ENCODE measurements at regions not wholly inside any gene's neighbourhood (a gene's known extent, or its start where the extent isn't known, plus 50 kb on each side); places are given as distances from the start of the nearest gene placed in this dataset.

GRCh38 chr5:60343102-60343501 is 356.9 kb downstream of the DEPDC1B start:
- H3K18ac ChIP-seq (ENCODE audit: low read depth in 1 of 2, low read length in 2 of 2), result no peak overlapping the region
- WGBS, result 98% methylated on average over 3 of the region's 4 CpGs
- no peak overlapping the region for H2BK5ac ChIP-seq (ENCODE audit: low read depth, low read length, poor library complexity, severe bottlenecking)
- H2BK120ac ChIP-seq (ENCODE audit: low read depth, low read length), result no peak overlapping the region
- H3K23ac ChIP-seq (ENCODE audit: low read length in 2 of 2), result no peak overlapping the region
- no peak for DNase-seq
- H3K27ac ChIP-seq (ENCODE audit: low read length, poor library complexity, severe bottlenecking), result no peak overlapping the region
- no peak overlapping the region for H2BK12ac ChIP-seq (ENCODE audit: low read length in 2 of 2)
- H2AFZ ChIP-seq (ENCODE audit: low read depth, low read length), result no peak overlapping the region
- no peaks in the 10 kb centered on the region for H3K27me3 ChIP-seq (ENCODE audit: control insufficient read depth in 1 of 2, insufficient read depth in 1 of 2, low read length in 2 of 2)
- H3K79me1 ChIP-seq (replicated peaks; ENCODE audit: low read length, poor library complexity, severe bottlenecking), result no peaks in the 10 kb centered on the region
- H2BK15ac ChIP-seq (ENCODE audit: low read depth, poor library complexity, severe bottlenecking), result no peak overlapping the region
- H3K14ac ChIP-seq (ENCODE audit: low read length in 2 of 2), result no peak overlapping the region
- no peak overlapping the region for H4K91ac ChIP-seq (ENCODE audit: low read length)
- no peaks in the 10 kb centered on the region for H3K36me3 ChIP-seq (ENCODE audit: control insufficient read depth in 1 of 2, insufficient read depth in 2 of 2, low read depth in 1 of 2, low read length in 2 of 2)
- H3K4me2 ChIP-seq (ENCODE audit: low read length, poor library complexity, severe bottlenecking), result no peak overlapping the region
- no peak overlapping the region for H3K4me3 ChIP-seq (ENCODE audit: insufficient read depth in 1 of 2, low read depth in 1 of 2, low read length in 2 of 2)
- no peaks in the 10 kb centered on the region for H3K9me3 ChIP-seq (ENCODE audit: control insufficient read depth, low read length)
- no peak overlapping the region for H2AK5ac ChIP-seq (ENCODE audit: low read length, severe bottlenecking)
- no peaks in the 10 kb centered on the region for H3K4me1 ChIP-seq (ENCODE audit: control insufficient read depth, insufficient read depth, low read depth, low read length)
- no peak overlapping the region for H3K9ac ChIP-seq (ENCODE audit: low read length)
- H4K8ac ChIP-seq (ENCODE audit: low read length), result no peak overlapping the region
- no peak overlapping the region for H3K4ac ChIP-seq (ENCODE audit: low read depth in 1 of 2, low read length in 2 of 2)

GRCh38 chr5:60340965-60341471 is 358.9 kb downstream of the DEPDC1B start:
- no peak overlapping the region for H3K9ac ChIP-seq (ENCODE audit: low read length)
- H4K8ac ChIP-seq (ENCODE audit: low read length), result no peak overlapping the region
- H2AFZ ChIP-seq (ENCODE audit: low read depth, low read length), result no peak overlapping the region
- DNase-seq, result no peak
- no peak overlapping the region for H4K91ac ChIP-seq (ENCODE audit: low read length)
- no peak overlapping the region for H2AK5ac ChIP-seq (ENCODE audit: low read length, severe bottlenecking)
- no peaks in the 10 kb centered on the region for H3K4me1 ChIP-seq (ENCODE audit: control insufficient read depth, insufficient read depth, low read depth, low read length)
- 100% methylated on average over 1 of the region's 2 CpGs for WGBS
- H3K79me1 ChIP-seq (replicated peaks; ENCODE audit: low read length, poor library complexity, severe bottlenecking), result no peaks in the 10 kb centered on the region
- H3K4ac ChIP-seq (ENCODE audit: low read depth in 1 of 2, low read length in 2 of 2), result no peak overlapping the region
- H2BK5ac ChIP-seq (ENCODE audit: low read depth, low read length, poor library complexity, severe bottlenecking), result no peak overlapping the region
- H3K4me2 ChIP-seq (ENCODE audit: low read length, poor library complexity, severe bottlenecking), result no peak overlapping the region
- no peak overlapping the region for H2BK15ac ChIP-seq (ENCODE audit: low read depth, poor library complexity, severe bottlenecking)
- no peak overlapping the region for H2BK12ac ChIP-seq (ENCODE audit: low read length in 2 of 2)
- no peak overlapping the region for H3K23ac ChIP-seq (ENCODE audit: low read length in 2 of 2)
- H3K9me3 ChIP-seq (ENCODE audit: control insufficient read depth, low read length), result no peaks in the 10 kb centered on the region
- no peaks in the 10 kb centered on the region for H3K36me3 ChIP-seq (ENCODE audit: control insufficient read depth in 1 of 2, insufficient read depth in 2 of 2, low read depth in 1 of 2, low read length in 2 of 2)
- H3K27ac ChIP-seq (ENCODE audit: low read length, poor library complexity, severe bottlenecking), result no peak overlapping the region
- H3K27me3 ChIP-seq (ENCODE audit: control insufficient read depth in 1 of 2, insufficient read depth in 1 of 2, low read length in 2 of 2), result no peaks in the 10 kb centered on the region
- no peak overlapping the region for H3K18ac ChIP-seq (ENCODE audit: low read depth in 1 of 2, low read length in 2 of 2)
- H3K14ac ChIP-seq (ENCODE audit: low read length in 2 of 2), result no peak overlapping the region
- H3K4me3 ChIP-seq (ENCODE audit: insufficient read depth in 1 of 2, low read depth in 1 of 2, low read length in 2 of 2), result no peak overlapping the region
- H2BK120ac ChIP-seq (ENCODE audit: low read depth, low read length), result no peak overlapping the region

GRCh38 chr5:60340326-60340725 is 359.6 kb downstream of the DEPDC1B start:
- no CpG with 5 or more reads among the region's 1 CpG for whole genome bisulfite sequencing
- no peak overlapping the region for H3K14ac ChIP-seq (ENCODE audit: low read length in 2 of 2)
- no peak overlapping the region for H2BK5ac ChIP-seq (ENCODE audit: low read depth, low read length, poor library complexity, severe bottlenecking)
- H3K4me2 ChIP-seq (ENCODE audit: low read length, poor library complexity, severe bottlenecking), result no peak overlapping the region
- H3K27me3 ChIP-seq (ENCODE audit: control insufficient read depth in 1 of 2, insufficient read depth in 1 of 2, low read length in 2 of 2), result no peaks in the 10 kb centered on the region
- H3K36me3 ChIP-seq (ENCODE audit: control insufficient read depth in 1 of 2, insufficient read depth in 2 of 2, low read depth in 1 of 2, low read length in 2 of 2), result no peaks in the 10 kb centered on the region
- no peak overlapping the region for H4K91ac ChIP-seq (ENCODE audit: low read length)
- no peak overlapping the region for H2BK120ac ChIP-seq (ENCODE audit: low read depth, low read length)
- no peak overlapping the region for H2BK15ac ChIP-seq (ENCODE audit: low read depth, poor library complexity, severe bottlenecking)
- no peak overlapping the region for H4K8ac ChIP-seq (ENCODE audit: low read length)
- no peaks in the 10 kb centered on the region for H3K4me1 ChIP-seq (ENCODE audit: control insufficient read depth, insufficient read depth, low read depth, low read length)
- no peak for DNase-seq
- H3K27ac ChIP-seq (ENCODE audit: low read length, poor library complexity, severe bottlenecking), result no peak overlapping the region
- no peak overlapping the region for H3K4ac ChIP-seq (ENCODE audit: low read depth in 1 of 2, low read length in 2 of 2)
- no peak overlapping the region for H3K18ac ChIP-seq (ENCODE audit: low read depth in 1 of 2, low read length in 2 of 2)
- H3K4me3 ChIP-seq (ENCODE audit: insufficient read depth in 1 of 2, low read depth in 1 of 2, low read length in 2 of 2), result peak overlapping the region in 1 of 2 experiments; percentile 8
- no peak overlapping the region for H2AFZ ChIP-seq (ENCODE audit: low read depth, low read length)
- peak overlapping the region; percentile 58 for H3K9ac ChIP-seq (ENCODE audit: low read length)
- H3K9me3 ChIP-seq (ENCODE audit: control insufficient read depth, low read length), result no peaks in the 10 kb centered on the region
- H2BK12ac ChIP-seq (ENCODE audit: low read length in 2 of 2), result no peak overlapping the region
- H3K23ac ChIP-seq (ENCODE audit: low read length in 2 of 2), result no peak overlapping the region
- no peak overlapping the region for H2AK5ac ChIP-seq (ENCODE audit: low read length, severe bottlenecking)
- H3K79me1 ChIP-seq (replicated peaks; ENCODE audit: low read length, poor library complexity, severe bottlenecking), result no peaks in the 10 kb centered on the region

- Histone ChIP-seq H3K4me3 (ENCODE audit: insufficient read depth in 1 of 2, low read depth in 1 of 2, low read length in 2 of 2) (peak overlapping the region in 1 of 2 experiments; percentile 8), H3K9me3 (ENCODE audit: control insufficient read depth, low read length) (no peaks in the 10 kb centered on the region), H3K4me1 (ENCODE audit: control insufficient read depth, insufficient read depth, low read depth, low read length) (no peaks in the 10 kb centered on the region), H3K79me1 (replicated peaks; ENCODE audit: low read length, poor library complexity, severe bottlenecking) (no peaks in the 10 kb centered on the region), H3K14ac (ENCODE audit: low read length in 2 of 2) (no peak overlapping the region), H3K9ac (ENCODE audit: low read length) (peak overlapping the region; percentile 58), H3K4ac (ENCODE audit: low read depth in 1 of 2, low read length in 2 of 2) (no peak overlapping the region), H2AFZ (ENCODE audit: low read depth, low read length) (no peak overlapping the region), H2BK15ac (ENCODE audit: low read depth, poor library complexity, severe bottlenecking) (no peak overlapping the region), H4K8ac (ENCODE audit: low read length) (peak overlapping the region; percentile 19), H2BK5ac (ENCODE audit: low read depth, low read length, poor library complexity, severe bottlenecking) (no peak overlapping the region), H2BK120ac (ENCODE audit: low read depth, low read length) (no peak overlapping the region), H3K27me3 (ENCODE audit: control insufficient read depth in 1 of 2, insufficient read depth in 1 of 2, low read length in 2 of 2) (no peaks in the 10 kb centered on the region), H3K23ac (ENCODE audit: low read length in 2 of 2) (no peak overlapping the region), H2AK5ac (ENCODE audit: low read length, severe bottlenecking) (no peak overlapping the region), H3K18ac (ENCODE audit: low read depth in 1 of 2, low read length in 2 of 2) (no peak overlapping the region), H4K91ac (ENCODE audit: low read length) (no peak overlapping the region), H2BK12ac (ENCODE audit: low read length in 2 of 2) (no peak overlapping the region), H3K4me2 (ENCODE audit: low read length, poor library complexity, severe bottlenecking) (no peak overlapping the region), H3K27ac (ENCODE audit: low read length, poor library complexity, severe bottlenecking) (no peak overlapping the region), H3K36me3 (ENCODE audit: control insufficient read depth in 1 of 2, insufficient read depth in 2 of 2, low read depth in 1 of 2, low read length in 2 of 2) (no peaks in the 10 kb centered on the region)
- WGBS, result 97% methylated on average over 11 of the region's 12 CpGs
- DNase-seq, result no peak
These were observed 360.2 kb downstream of the DEPDC1B start for GRCh38 chr5:60339691-60340201.
